ENCODE measurements at regions not wholly inside any gene's neighbourhood (a gene's known extent, or its start where the extent isn't known, plus 50 kb on each side); places are given as distances from the start of the nearest gene placed in this dataset.

GRCh38 chr10:78800006-78800405, 268.8 kb upstream of the ZMIZ1 start:
- TF ChIP-seq CTCF (conservative IDR thresholded peaks at IDR 0.05) (no peak), EZH2 (IDR thresholded peaks at IDR 0.05; ENCODE audit: low read depth) (no peak)

Measured in PC-9 (cell line).